GM18498 (cell line): ENCODE measurements at regions not wholly inside any gene's neighbourhood (a gene's known extent, or its start where the extent isn't known, plus 50 kb on each side); places are given as distances from the start of the nearest gene placed in this dataset.

Source experiments
- ATAC-seq: cut with Tn5 transposase; IDR thresholded peaks from one replicate; pipeline ENCODE4 v1.9.1; 2021; ENCODE audit warnings: mild to moderate bottlenecking, moderate library complexity; ENCODE audit not compliant: unreplicated experiment

DNA sequence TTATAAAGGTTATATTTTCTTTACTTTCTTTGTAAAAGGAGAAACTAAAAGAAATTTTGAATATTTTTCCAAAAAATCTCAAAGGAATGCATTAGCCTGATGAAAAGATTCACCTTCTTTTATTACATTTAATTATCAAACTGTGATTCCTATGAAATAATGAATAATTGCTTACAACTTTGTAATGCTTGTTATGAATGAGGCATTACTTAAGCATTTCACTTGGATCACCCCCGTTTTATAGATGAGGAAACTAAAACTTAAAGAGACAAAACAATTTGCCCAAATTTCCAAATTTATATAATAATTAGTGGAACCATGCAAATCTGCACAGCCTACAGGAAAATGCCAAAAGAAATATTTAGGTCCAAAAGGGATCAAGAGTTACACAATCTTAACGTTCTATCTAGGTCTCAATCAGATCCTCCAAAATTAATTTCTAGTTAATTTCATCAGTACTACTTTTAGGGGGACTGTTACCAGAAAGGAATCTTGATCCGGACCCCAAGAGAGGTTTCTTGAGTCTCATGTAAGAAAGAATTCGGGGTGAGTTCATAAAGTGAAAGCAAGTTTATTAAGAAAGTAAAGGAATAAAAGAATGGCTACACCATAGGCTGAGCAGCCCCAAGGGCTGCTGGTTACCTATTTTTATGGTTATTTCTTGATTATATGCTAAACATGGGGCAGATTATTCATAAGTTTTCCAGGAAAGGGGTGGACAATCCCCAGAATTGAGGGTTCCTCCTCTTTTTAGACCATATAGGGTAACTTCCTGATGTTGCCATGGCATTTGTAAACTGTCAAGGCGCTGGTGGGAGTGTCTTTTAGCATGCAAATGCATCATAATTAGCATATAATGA is 288.0 kb downstream of the ADGB start:
- ATAC-seq = no peak

DNA sequence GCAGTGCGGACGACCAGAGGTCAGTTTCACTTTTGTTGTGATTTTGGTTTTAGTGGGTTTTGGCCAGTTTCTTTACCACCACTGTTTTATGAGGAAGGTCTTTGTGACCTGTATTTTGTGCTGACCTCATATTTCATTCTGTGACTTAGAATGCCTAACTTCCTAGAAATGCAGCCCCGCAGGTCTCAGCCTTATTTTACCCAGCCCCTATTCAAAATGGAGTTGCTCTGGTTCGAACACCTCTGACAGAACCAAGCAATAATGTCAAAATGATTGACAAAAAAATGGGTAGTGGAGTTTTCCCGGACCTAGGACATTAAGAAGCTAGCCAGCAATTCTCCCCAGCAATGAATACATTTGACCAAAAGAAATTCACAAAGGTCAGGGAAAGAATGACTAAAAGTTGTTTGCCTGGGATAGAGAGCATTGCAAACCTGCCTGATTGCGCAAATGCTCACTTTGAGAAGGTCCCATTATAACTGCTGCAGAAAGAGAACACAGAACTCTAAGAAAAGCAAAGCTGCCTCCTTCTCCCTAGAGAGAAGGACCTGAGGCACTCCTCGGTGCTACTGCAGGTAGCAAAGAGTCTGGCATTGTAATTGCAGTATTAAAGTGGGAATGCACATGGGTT is 288.8 kb downstream of the ADGB start:
- no peak for ATAC-seq

DNA sequence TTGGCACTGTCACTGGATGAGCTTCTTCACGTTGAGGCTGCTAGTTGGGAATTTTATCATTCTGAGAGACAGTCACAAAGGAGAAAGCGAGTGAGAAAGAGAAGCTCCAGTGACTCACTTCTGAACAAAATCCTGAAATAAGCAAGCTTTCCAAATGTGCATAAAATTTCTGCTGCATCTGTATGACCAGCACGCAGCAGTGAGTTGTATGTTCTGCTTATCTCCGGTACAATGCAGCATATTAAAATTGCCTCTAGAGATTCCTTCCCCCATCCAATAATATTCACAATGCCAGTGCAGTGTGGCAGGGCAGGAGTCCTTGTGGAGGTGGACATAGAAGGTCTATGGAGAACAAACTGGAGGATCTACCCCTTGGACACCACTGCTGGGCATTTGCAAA is 290.5 kb downstream of the ADGB start:
- no peak for ATAC-seq

DNA sequence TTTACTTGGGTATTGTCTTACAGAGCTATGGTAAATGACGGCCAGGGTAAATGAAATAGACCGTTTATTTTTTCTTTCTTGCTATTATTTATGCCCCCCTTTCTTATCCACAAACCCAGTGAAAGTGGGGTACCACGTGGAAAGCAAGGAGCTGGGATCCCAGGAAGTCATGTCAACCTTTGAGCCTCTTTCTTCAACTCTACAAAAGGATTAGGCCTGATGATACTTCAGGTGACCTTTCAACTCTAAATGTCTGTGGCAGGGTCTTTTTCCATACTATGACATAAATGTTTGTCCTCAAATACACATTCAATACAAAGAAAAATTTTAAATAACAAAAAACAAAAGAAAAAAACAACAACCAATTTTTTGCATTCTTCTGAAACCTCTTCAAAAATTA is 291.4 kb downstream of the ADGB start:
- no peak for ATAC-seq

DNA sequence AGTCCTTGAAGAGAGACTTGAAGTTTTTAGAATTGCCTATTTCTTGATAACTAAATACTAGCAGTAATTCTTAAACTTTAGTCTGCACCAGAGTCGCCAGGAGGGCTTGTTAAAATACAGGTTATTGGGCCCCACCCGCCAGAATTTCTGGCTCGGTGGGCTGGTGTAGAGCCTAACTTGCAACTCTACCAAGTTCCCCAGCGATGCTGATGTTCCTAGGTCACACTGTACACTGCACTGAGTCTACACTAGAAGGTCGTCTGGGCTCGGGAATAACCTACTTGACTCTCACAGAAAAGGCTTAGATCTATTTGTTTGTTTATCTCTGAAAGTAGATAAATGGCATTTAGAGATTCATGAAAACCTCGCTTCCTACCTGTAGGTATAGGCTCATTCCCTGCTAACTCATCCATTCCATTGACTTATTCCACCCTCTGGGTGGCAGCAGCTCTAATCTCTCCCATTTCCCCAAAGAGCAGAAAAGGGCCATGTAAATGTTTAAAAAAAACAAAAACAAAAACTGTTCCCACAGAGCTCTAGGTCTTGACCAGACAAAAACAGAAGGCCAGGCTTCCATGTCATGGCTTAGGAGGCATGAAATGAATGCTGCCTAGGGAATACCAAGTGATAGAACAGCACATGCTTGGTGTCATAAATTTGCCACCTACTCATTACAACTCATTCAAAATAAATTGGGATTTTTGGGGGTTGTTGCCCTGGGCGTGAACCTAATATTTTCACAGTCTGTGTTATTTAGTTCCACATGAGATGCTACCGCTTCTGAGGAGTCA is 292.1 kb downstream of the ADGB start:
- ATAC-seq = no peak

DNA sequence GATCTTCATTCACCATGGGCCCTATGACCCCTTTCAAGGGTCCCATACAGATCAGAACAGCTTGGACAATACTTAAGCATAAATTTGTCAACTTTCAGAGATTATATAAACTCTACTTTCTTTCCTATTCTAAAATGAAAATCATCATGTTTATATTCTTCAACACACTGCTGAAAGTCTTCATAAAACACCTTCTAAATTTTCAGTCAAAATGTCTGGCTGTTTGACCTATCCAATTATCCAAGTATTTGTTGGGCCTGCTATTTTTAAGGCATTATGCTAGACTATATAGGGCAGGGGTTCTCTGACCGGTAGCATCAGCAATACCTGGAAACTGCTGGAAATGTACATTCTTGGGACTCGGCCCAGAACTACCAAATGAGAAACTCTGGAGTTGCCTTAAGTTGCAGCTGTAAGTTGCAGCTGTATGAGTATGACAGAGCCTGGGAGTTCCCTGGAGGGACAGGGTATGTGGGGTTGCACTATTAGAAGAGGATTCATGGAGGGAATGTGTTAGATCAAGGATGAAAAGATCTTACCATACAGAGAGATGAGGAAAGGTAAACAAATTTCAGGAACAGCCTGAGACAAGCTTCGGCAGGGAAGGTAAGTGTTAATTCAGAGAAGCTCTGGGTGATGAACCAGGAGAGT is 293.0 kb downstream of the ADGB start:
- ATAC-seq = no peak

DNA sequence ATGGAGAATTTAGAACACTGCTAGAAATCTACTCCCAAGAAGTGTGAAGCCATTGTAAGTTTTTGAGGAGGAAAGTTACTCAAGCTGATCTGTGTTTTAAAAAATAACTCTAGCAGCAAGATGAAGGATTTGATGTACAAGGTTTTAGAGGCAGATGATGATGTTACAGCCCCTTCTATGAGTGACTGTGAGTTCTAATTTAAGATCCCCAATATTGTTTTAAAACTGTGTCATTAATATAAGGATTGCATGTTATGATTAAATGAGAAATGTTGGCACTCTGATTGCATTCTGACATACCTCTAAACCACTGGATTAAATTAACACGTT is 293.5 kb downstream of the ADGB start:
- no peak for ATAC-seq

DNA sequence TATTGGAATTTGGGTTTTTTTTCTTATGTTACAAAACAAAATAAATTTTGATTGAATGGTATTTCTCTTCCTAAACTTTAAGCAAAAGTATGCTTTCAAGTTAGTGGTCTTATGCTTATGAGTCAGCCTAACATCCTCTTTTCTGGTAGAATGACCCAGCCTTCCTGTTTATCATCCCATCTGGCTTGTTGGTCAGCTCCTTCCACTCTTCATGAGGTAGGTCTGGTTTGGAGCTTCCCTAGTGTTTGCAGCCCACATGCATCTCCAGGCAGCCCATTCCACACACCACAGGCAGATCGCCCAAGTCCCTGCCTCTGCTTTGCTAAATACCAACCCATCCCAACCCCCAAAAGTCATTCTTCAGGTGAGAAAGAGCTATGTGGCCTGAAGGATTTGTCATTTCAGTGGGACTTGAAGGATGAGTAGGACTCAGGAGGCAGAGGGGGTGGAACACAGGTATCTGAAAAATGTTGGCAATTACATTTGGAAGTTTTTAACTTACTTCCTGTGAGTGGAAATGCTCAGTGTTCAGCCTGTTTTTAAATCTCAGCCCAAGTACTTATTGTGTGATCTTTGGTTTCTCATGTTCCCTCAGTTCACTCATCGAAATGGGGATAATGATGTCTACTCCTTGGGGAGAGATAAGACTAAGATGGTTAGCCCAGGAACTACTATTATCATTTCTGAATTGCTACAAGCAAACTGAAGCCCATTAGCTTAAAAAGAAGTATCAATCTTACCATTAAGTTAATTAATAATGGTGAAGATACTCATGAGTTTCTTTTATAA is 294.0 kb downstream of the ADGB start:
- no peak for ATAC-seq

DNA sequence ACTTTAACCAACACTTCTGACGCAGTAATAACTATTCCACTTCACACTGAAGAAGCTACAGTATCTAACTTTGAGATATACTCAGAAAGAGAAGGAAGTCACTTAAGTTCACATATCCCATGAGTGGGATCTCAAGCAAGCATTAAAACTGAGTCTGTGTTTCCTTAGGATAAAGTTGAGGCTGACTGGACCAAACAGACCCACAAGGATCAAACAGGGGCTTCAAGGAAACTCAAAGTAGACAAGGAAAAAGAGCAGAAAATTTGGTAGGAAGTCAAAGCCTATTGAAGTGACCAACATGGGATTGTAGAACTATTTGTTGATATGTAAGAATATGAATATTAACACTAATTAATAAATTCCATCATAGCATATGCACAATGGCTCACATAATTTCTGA is 294.9 kb downstream of the ADGB start:
- ATAC-seq = no peak

DNA sequence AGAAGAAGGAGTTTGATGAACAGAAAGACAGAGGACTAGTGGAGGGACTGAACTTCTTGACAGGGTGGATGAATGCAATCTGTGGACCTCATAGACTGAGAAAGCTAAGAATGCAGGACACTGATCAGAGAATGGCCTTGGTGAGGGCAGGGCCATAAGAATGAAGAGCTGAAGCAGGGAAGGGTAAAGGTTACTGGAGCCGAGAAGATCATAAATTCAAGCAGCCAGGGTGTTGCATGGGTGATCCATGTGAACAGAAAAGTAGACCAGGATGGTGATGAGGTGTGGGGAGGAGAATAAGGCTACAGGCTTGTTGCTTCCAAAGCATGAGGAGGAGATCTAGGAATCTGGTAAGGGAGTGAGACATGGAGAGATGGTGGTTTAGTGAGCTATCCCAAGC is 295.9 kb downstream of the ADGB start:
- no peak for ATAC-seq

DNA sequence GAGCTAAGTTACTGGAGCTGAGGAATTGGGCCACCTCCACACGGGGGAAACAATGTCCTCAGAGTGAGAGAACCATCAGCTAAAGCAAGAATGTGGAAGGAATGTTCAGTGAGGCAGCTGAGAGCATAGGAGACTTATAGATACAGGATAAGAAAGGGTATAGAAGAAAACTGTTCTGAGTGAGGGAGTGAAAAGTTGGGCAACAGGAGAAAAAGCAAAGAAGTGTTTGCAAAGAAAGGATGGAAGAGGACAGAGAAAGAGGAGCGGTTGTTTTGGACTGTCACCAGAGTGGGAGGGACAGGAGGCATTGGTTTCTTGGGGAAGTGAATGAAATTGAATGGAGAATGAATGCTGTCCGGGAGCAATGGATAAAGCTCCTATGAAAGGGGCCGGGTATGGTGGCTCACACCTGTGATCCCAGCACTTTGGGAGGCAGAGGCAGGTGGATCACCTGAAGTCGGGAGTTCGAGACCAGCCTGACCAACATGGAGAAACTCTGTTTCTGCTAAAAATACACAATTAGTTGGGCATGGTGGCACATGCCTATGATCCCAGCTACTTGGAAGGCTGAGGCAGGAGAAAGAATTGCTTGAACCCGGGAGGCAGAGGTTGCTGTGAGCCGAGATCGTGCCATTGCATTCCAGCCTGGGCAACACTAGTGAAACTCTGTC is 296.5 kb downstream of the ADGB start:
- no peak for ATAC-seq

DNA sequence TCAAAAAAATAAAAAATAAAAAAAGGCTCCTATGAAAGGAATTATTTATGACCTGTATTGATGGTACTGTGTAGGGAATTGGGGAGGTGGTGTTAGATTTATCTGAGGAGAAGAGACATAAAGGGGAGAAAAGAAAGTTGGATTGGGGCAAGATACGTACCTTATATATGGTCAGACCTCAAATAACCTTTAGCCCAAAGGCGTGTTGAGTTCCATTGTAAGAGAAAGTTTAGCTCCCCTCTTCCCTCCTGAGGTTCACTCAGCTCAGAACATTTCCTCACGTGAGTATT is 296.9 kb downstream of the ADGB start:
- ATAC-seq = no peak

DNA sequence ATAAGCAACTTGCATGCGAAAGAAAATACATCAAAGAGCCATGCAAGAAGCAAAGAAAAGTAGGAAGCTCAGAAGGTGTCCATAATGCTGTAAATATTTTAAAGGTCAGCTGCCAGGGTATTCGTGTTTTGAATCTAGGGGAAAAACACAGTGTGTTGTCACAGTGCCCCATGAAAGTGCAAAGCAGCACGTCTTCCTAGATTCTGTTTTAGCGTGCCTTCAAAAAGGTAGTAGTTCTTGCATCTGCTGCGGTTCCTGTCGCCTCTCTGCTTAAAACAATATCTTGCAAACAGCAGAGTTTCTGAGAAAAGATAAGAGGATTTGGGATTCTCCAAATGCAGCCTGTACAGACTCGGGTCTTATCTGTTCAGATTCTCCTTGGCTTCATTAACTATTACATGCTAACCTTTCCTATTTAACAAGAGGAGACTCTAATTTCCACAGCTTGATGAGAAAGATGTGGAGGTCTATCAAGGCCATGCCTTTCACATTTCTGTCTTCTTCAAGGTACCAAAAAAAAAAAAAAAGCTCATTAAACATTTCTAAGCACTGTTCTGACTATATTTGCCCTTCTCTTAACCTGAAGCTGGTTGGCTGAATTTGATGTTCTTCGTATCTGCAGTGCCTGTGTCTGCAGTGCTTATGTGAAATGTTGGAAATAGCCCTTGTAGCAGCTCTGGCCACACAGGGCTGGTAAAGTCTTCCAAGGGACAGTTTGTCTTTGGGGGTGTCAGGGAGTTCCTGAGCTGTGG is 297.5 kb downstream of the ADGB start:
- ATAC-seq = no peak

DNA sequence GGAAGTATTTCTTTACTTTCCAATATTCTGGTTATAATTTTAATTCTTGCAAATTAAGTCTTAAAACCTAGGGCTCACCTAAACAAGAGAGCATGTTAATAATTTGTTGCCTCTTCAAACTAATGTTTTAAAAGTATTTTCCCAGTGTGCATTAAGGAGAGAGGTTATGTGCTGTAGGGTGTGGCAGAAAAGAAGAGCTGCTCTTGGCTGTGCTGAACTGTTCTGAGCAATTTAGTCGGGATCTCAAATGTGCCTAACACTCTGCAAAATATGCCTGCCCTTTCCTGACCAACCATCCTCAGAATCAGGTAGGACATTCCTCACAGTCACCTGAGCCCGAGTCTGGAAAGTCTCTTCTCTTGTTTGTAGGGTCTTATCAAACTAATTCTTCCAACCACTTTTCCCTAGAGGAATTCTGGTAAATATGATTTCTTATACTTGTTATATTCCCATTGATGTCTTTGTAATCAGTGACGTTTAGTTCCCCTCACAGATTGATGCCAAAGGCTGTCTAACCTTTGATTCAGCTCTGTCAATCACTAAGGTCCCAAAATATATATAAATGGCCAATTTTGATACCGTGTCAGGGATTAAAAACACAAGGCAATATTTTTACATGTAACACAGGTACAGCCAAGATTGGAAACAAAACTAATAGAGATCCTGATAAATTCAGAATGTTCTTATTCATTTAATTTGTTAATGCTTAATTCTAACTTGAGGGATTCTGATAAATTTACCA is 298.4 kb downstream of the ADGB start:
- ATAC-seq = no peak

DNA sequence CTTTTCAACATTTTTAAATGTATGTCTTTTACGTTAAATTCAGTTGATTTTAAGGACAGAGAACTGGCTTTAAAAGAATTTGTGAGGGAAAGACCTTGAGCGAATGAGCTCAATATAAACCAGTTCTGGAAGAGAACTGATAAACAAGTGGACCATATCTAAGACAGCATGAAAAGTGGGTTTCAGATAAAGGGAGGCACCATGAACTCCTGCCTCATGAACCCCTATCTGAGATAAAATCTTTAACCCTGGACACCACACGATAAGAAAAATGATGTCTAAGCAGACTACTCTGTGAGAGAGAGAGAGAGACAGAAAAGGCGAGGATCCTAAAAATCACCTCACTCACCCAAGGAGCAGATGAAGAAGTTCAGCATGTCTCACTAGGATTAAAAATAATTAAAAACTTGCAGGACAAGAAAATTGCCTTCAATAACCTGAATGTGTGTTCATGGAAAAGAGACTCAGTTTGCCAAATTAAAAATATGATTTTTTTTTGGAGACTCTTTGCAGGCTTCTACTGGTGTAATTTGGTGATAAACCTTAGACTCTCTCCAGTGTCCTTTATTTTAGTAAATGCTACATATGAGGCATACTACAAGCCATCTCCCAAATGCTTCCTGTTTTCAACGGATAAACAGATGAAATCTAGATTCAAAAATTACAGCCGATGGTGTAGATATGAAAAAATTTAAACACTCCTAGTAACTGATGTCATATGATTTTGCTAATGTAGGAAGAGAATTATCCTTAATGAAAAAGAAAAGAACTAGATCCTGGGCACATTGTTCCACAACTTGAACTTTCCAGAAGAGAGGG is 299.5 kb downstream of the ADGB start:
- no peak for ATAC-seq

DNA sequence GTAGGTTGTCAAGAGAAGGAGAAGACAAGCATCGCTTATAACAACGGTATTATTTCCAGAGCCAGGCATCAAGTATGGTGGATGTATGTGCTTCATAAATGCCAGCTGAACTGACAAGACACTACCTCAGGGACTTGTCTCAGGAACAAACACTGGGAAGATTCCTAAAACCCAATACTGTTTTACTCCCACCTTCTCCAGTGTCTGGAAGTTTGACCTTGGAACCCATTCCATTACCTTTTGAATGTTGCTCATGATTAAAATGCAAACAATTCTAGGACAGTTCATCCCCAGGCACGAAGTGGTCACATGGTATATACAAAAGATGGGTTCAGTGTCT is 300.1 kb downstream of the ADGB start:
- no peak for ATAC-seq

DNA sequence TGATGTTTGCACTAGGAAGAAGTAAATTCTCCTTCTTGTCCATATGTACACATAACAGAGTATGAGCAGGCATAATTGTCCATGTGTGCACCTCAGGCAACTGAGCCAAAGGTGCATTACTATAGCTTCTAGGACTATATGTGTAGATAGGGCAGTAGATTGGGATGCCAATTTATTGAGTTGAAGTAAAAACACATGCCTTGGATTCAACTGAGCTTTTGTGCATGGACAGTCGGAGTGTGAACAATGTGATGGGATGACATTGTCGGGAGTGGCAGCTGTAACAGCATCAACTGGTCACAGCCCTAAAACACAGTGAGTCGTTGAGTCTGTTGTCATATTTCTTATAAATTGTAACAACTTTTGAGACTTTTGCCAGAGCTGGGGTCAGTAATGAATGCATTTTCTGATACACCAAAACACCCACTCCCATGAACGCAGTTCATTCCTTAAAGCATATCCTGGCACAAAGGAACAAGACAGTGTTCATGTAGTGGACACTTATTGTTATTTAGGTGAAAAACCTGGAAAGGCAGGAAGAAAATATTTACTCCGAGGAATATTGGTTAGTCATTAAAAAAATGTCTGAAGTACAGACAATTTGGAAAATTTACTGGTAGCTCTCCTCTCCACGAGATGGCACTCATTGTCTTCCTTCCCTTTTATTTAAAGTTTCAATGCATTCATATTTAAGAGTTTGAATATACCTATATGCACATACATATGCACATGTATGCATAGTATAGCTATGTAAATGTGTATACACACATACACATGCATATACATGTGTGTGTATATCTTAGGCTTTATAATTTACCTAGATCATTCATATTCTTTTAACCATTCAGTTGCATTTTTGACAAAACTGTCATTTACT is 302.0 kb upstream of the STXBP5 start:
- no peak for ATAC-seq
